ENCODE measurements at regions not wholly inside any gene's neighbourhood (a gene's known extent, or its start where the extent isn't known, plus 50 kb on each side); places are given as distances from the start of the nearest gene placed in this dataset.

- Histone ChIP-seq H3K36me3 (ENCODE audit: control insufficient read depth in 4 of 4, insufficient read depth in 3 of 4, low read depth in 1 of 4, low read length in 3 of 4) (no peaks in the 10 kb centered on the region), H3K9ac (ENCODE audit: low read depth in 1 of 2, low read length in 2 of 2) (no peak overlapping the region), H3K27ac (ENCODE audit: low read depth in 1 of 2, low read length in 2 of 2) (no peak overlapping the region), H3K4me1 (ENCODE audit: control insufficient read depth in 4 of 4, insufficient read depth in 4 of 4, low read length in 3 of 4) (no peaks in the 10 kb centered on the region), H3K9me3 (ENCODE audit: control insufficient read depth in 4 of 4, low read length in 3 of 4) (peaks cover 0 to 2% (median 0%) of the 10 kb centered on the region in 4 donors), H3K4me3 (ENCODE audit: low read depth in 1 of 3, low read length in 3 of 3) (no peak overlapping the region), H3K27me3 (ENCODE audit: control insufficient read depth in 4 of 4, insufficient read depth in 4 of 4, low read length in 3 of 4) (no peaks in the 10 kb centered on the region)
- TF ChIP-seq JUND (IDR thresholded peaks at IDR 0.05) (no peak), ZBTB33 (IDR thresholded peaks at IDR 0.05) (no peak), RXRA (IDR thresholded peaks at IDR 0.05) (no peak), RAD21 (IDR thresholded peaks at IDR 0.05) (no peak), HNF4G (IDR thresholded peaks at IDR 0.05) (no peak), ATF3 (IDR thresholded peaks at IDR 0.05) (no peak), SP1 (IDR thresholded peaks at IDR 0.05) (no peak), CTCF (IDR thresholded peaks at IDR 0.05; ENCODE audit: low read depth, low read length, missing input control) (no peak), YY1 (IDR thresholded peaks at IDR 0.05) (no peak), EGR1 (IDR thresholded peaks at IDR 0.05; ENCODE audit: low read depth in 2 of 2) (no peak), TAF1 (conservative IDR thresholded peaks at IDR 0.05) (no peak), HNF4A (conservative IDR thresholded peaks at IDR 0.05) (no peak), FOXA1 (IDR thresholded peaks at IDR 0.05) (no peak), FOXA2 (IDR thresholded peaks at IDR 0.05) (no peak), MAX (IDR thresholded peaks at IDR 0.05) (no peak), REST (IDR thresholded peaks at IDR 0.05) (no peak), NR2F2 (IDR thresholded peaks at IDR 0.05) (no peak), GABPA (IDR thresholded peaks at IDR 0.05 in 1 of 2, conservative IDR thresholded peaks at IDR 0.05 in 1 of 2) (no peak)
- DNase-seq (ENCODE audit: low spot score) = no peak
- WGBS = 37% methylated on average over 2 of the region's 2 CpGs
Measured at GRCh38 chr1:187300081-187300480, 471.3 kb downstream of the PLA2G4A start.

Measured in liver (tissue), 8 donors.